NCI-H2227 (cell line): ENCODE measurements at regions not wholly inside any gene's neighbourhood (a gene's known extent, or its start where the extent isn't known, plus 50 kb on each side); places are given as distances from the start of the nearest gene placed in this dataset.
"Not testable (repeated sequence)": the region's sequence is repeated elsewhere in the genome, so short reads cannot be mapped to it uniquely, and the experiment has no call there.

ENCODE experiments used
- DNase-seq: peaks from one replicate; lab custom pipeline; 2025; ENCODE audit not compliant: unreplicated experiment; lab: John Stamatoyannopoulos, UW

DNA sequence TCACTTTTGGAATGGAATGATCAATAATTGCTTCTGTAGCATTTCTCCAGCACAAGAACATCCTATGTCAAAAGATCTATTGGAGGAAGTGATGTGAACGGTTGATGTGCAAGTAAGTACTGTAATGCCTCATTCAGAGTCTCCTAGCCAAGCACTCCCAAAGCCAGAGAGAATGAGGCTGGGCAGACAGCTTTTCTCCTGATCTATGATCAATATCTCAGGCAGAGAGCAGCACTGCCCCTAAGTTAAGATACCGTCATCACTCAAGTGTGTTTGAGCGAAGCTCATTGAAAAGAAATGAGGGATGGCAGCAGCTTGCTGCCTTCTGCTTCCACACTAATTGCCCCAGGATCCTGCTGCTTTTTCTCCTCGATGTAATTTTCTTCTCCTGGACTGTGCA is 324.1 kb upstream of the GRAMD2B start:
- no peak for DNase-seq

DNA sequence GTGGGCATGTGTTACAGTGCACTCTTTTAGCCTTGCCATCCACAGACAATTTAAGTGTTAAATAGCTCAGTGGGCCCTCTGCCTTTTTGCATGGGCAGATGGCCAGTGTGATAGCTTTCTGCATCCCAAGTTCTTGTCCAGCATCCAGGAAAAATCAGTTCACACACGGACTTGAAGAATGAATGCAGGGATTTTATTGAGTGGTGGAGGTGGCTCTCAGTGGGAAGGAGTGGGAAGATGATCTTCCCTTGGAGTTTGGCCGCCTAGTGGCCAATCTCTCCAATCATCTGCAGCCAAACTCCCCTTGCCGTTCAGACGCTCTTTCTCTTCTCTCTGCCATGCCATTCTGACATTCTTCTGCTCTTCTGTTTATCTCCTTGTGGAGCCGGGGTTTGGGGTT is 322.4 kb upstream of the GRAMD2B start:
- DNase-seq, result peak; percentile 14

DNA sequence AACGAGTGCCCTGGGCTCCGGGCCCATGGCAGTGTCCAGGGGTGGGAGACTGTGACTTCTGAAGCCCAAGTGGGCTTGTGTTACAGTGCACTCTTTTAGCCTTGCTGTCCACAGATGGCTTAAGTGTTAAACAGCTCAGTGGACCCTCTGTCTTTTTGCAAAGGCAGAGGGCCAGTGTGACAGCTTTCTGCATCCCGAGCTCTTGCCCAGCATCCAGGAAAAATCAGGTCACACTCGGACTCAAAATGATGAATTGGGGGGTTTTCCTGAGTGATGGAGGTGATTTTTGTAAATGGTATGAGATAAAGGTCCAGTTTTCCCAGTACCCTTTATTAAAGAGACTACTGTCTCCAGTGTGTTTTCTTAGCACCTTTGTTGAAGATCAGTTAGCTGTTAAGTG is 321.3 kb upstream of the GRAMD2B start:
- no peak for DNase-seq

DNA sequence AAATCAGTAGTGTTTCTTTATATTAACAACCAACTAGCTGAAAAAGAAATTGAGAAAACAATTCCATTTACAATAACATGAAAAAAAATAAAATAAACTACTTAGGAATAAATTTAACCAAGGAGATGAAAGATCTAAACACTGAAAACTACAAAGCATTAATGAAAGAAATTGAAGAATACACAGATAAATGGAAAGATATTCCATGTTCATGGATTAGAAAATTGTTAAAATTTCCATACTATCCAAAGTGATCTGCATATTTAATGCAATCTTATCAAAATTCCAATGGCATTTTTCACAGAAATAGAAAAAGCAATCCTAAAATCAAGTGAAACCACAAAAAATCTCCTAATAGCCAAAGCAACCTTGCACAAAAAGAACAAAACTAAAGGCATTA is 320.2 kb upstream of the GRAMD2B start:
- no peak for DNase-seq

DNA sequence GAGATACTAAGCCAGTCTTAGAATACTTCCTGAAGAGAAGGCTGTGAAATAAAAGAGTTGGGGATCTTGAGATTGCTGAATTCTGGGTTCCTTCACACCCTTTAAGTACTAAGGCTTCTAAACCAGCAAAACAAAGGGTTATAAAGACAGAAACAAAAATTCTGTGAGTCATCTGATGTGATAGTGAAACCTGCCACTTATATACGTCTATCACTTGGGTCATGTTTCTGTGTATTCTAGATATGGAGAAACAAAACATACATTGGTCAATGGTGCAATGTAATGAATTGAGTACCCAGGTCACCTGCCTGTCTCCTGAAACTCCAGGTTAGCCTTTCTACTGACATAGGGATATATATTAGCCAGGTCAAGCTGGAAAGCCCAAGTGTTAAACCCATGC is 319.3 kb upstream of the GRAMD2B start:
- DNase-seq, result no peak

DNA sequence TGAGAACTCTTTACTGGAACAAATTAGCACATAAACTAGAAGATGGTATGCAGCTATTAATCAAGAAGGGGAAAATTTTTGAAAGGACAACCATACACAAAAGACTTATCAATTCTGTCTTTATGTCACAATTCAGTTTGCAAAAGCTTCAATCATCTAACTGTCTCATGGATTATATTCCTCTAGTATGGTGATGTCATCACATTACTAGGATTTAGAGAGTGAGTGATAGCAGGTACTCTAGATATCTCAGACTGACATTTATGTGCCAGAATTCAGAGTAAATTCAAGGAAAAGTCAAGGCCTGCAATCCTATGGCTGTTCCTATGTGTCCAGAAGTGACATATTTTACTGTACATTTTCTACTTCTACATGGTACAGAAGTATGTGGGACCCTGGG is 318.9 kb upstream of the GRAMD2B start:
- DNase-seq, result no peak

DNA sequence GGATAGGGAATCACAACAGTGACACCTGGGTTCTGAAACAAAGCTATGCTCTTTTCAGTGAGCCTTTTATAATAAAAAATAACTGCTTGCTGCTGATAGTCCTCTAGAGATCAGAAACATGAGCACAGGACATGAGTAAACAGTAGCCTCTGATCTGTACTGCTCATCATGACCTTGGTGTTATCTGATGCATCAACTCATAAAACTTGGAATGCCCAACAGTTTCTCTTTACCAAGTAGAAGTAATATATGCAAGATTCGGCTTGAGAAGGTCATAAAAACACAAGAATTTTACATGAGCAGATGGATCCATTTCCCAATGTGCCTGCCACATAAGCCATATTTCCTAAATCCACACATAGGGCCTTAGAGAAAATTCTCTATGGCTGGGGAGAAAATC is 318.3 kb upstream of the GRAMD2B start:
- no peak for DNase-seq

DNA sequence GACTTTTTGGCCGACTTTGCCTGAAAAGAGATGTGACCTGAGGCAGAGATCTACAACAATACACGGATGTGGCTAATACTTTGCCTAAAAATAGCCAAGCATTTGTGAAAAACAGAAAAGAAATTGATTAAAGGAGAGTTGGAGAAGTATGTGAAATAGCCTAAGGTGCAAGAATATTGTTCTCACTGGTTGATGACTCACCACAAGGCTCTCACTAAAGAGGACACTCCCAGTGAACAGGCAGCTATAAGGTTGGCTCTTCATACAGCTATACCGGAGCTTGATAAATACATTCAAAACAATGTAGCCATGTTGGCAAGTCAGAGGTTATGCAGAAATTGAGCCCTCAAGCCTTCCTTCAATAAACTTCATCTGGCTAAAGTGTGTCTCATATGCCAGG is 317.2 kb upstream of the GRAMD2B start:
- no peak for DNase-seq

DNA sequence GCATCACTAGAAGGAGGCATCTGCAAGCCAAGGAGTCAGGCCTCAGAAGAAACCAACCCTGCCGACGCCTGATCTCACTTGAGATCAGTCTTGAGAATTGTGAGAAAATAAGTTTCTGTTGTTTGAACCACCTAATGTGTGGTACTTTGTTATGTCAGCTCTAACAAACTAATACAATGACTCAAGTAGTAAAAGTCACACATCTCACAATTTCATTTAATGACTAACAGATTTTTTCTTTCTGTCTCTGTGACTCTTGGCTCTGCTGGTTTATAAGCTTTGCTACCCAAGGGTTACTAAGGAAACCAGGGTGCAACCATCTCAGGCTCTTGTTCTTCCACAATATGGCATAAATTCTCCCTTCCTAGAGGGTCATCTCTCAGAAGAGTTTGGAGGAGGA is 315.8 kb upstream of the GRAMD2B start:
- no peak for DNase-seq

DNA sequence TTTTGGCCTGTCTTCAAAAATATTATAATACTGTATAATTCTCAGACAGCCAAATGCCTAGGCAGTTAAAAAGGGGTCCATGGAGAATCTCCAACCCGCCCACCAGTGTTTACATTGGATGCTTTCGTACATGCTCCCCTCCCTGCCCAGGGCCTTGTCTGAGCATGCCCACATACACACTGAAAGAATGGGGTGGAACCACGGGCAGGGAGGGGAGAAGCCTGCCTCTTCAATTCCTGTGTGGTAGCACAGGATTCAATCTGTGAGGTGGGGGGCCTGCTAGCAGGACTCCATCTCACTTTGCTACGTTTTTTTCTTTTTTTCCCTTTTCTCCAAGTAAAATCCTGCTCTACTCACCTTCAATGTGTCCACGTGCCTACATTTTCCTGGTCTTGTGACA is 314.7 kb upstream of the GRAMD2B start:
- DNase-seq, result no peak

DNA sequence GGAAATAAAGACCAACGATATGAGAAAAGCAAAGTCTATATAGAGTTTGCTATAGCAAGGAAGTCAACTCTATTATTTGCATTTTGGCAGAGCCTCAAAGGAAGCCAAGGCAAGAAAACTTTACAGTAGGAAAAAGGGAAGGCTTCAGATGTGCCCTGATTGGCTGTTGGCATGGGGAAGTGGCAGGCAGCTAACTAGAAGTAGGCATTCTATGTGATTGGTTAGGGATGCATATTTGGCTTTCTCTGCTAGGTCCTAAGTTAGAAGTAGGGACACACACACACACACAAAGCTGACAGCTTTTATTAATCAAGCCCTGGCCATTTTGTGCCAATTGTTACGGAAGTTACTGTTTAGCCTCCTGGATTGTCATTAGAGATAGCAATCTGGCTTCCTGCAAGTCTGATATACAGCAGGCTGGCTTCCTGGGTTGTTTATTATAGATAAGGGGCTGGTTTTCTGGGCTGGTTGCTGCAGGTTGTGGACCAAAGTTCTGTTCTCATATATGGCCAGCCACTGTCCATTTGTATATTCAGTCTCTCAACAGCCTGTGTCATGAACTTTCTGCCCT is 308.1 kb upstream of the GRAMD2B start:
- no peak for DNase-seq

DNA sequence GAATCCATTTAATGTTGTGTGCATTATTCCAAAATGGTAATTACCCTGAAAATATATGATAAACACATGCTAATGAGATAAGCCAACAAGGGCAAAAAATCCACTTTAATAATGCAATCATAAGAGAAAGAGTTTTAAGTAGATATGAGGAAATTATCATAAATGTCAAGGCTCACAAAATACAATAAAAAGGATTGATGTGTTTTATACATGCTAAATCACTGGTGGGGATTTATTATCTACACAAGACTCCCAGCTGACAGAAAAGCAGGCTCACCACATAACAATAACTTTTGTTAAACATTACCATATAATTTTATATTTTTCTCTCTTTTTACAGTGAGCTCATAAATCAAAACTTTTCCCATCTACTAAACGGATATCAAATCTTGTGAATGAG is 306.2 kb upstream of the GRAMD2B start:
- DNase-seq, result no peak

DNA sequence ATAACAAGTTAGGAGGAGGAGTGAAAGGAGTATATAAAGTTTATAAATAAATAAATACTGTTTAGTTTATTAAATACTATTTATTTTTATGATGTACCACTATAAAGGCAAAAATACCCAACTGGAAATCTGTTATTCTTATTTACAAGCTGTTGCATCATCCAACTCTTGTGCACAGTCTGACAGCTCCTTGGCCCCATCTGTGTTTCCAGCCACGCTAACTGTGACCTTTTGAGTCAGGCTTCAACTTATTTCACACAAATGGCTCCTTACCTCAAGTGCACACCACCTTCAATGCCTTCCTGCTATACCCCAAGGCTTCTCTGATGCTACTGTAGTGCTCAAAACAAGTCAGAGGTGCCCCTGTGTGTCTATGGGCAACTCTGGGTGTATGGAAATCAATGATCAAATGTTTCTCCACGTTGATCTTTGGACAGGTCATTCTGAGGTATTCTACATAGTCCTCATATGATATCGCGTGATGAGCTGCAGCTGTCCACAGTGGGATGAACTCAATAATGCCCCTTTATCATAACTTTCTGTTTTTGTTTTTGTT is 303.2 kb upstream of the GRAMD2B start:
- DNase-seq, result no peak

DNA sequence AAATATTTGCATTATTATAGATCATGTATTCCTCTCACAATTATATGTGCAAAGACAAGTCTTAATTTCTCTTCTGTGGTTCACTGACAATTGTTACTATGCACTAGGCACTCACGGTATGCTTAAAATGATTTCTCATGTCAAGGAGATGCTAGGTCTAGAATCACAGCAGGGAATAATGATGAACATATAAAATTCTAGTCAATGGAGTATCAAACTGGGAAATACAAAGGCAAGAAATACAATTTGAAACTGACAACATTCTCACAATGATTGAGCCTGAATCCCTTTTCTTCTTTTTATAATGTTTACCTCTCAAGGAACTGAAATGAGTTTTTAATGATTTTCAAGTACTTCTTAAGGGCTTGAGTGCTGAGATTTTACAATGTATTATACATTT is 302.3 kb upstream of the GRAMD2B start:
- DNase-seq, result peak; percentile 65

DNA sequence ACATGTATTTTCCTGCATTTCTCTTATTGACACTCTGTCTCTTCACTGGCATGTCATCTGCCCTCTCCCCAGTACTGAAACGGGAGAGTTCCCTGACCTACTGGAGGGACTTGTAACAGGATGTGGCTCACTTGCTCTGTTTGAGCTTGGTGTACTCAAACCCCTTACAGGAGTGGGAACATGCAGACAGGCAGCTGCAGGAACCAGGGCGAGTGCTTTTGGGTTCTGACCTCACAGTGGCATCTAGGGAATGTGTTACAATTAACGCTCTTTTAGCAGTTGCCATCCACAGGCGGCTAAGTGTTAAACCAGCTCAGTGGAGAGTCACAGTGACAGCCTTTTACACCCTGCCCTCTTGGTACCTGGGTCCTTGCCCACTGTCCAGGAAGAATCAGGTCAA is 300.3 kb upstream of the GRAMD2B start:
- no peak for DNase-seq

DNA sequence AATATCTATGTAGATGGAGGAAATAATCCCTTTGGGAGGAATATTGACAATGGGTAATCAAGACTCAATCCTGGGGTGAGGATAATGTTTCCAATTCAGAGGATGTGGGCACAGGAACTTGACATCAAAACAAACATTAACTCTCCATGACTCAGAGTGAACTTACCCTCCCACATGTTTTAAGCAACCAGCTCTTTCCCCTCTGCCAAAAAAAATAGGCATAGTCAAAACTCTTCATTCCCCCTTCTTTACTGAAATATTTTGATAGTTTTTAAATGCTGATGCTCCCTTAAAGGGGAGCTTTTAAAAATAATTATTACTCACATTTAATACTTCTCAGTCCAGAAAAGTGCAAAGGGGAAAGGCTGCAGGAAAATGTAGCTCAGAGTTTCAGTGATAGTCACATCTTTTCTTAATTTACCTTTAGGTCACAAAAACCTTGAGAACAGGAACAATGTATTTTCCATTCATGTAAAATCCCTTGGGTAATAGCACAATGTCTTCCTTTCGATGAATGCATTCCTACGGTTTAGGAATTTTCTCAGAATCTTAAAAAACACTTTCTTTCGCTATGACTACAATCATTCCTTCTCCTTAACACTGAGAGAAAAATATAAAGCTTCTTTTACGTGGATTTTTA is 298.4 kb upstream of the GRAMD2B start:
- no peak for DNase-seq

DNA sequence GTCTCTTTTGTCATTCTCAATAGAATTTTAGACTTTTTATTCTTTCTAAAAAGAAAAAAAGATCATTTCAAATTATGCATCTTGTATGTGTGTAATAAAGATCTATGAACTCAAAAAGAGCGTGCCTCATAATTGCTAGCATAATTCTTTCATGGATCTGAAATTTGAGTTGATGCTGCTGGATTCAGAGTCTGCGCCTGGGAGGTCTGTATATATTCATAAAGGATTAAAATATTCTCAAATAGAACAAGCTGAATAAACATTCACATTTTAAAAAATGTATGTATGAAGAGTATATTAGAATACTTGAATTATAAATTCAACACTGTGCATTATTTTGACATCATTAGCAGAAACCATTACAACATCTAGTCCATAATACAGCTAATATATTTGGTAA is 297.8 kb upstream of the GRAMD2B start:
- DNase-seq, result no peak

DNA sequence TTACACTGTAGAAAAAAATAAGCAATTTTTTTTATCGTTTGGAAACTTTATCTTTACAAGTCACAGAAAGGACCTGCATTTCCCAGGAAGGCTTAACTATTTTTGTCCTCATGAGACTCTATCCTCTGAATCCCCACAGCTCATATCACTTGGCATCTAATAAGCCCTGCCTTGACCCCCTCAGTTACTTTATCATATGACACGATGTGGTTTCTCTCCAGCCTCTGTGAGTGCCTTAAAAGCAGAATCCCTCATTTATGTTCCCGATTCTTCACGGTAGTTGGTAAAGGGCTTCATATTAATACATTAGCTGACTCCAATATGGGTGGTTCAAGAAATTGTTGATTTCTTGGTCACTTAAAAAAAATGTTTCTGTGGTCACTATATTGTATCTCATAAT is 296.6 kb upstream of the GRAMD2B start:
- no peak for DNase-seq

DNA sequence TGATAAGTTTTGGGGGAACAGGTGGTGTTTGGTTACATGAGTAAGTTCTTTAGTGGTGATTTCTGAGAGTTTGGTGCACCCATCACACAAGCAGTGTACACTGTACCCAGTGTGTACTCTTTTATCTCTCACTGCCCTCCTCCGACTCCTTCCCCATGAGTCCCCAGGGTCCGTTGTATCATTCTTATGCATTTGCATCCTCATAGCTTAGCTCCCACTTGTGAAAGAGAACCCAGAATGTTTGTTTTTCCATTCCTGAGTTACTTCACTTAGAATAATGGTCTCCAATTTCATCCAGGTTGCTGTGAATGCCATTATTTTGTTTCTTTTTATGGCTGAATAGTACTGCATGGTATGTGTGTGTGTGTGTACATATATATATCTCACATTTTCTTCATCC is 295.8 kb upstream of the GRAMD2B start:
- DNase-seq, result not testable (repeated sequence)

DNA sequence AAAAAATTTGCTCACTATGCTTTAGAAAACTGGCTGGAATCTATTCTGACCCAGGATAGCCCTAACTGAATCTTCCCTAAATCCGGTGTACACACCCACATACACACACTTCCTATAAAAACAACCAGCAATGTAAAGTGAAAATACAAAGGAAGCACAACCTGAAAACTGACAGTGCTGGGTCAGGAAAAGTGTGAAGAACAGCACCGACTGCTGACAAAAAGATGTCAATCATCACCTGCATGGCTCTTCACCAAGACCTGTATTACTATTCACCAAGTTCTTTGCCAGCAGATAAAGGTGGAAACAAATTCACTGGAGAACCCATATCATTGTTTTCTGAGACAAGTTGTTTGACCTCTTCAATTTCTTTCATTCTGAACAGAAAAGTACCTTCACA is 293.8 kb upstream of the GRAMD2B start:
- DNase-seq, result no peak

DNA sequence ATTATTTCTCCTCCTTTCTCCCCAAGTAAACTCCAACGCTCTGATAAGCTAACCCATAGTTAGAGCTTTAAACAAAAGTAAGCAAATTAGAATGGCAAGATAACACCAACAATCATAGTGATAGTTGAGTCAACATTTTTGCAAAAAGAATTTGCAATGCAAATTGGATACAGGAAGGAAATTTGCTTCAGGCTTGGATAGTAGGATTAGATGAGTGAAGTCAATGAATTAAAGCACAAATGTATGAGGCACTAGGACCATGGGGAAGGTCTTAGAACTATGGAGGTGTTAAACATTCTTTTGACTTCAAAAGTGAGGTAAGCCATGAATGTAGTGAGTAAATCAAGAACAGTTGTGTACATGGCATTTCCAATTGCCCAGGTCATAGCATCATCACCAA is 289.8 kb upstream of the GRAMD2B start:
- no peak for DNase-seq

DNA sequence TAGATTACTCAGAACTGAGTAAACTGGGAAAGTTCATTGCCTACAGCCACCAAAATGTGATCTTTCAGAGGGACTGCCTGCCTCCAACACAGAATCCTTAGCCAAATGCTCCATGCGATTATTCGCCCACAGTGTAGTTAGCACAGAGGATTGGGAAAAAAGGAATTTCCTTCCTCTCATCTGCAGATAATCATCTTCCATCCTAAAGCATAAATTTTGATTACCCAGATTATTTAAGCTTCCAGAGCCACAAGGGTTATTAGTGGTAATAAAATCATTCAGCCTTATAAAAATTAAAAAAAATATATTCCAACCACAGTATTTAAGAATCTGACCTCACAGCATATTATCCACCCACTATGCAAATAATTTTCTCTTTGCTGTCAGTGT is 285.3 kb upstream of the GRAMD2B start:
- no peak for DNase-seq

DNA sequence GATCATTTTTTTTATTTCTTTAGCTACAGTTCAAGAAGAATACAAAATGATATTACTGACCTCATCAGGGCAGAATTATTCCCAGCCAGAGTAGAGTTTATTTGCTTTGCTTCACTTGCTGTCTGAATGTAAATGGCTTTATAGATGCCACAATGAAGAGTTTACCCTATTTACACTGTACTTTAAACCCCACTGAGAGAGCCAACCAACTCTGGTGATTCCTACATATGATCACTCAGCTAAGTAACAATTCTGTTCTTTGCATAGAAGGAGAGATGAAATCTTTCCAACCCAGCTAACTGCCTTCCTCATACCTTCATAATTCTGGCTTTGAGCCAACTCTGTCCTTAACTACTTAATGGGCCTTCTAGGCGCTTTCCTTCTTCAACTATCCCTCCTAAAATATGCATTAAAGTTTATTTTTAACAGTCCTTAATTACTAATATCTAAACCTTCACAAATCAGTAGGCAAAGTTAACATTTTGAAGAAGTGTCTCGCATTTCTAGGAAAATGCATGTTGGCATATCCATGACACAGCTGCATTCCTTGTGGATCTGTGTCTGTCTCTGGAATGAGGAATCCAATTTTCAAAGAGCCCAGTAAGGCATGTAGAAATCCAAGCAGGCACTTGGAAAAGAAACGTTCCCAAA is 284.8 kb upstream of the GRAMD2B start:
- DNase-seq, result peak; percentile 23
